Vagina (tissue), 2 donors: ENCODE measurements at regions not wholly inside any gene's neighbourhood (a gene's known extent, or its start where the extent isn't known, plus 50 kb on each side); places are given as distances from the start of the nearest gene placed in this dataset.

ENCODE experiments used
- CTCF ChIP-seq, 3 experiments: fragments of 450-650 bp in 2 of 3; fragments of 200-600 bp in 1 of 3; sonication (generic) in 1 of 3; IDR thresholded peaks; one replicate each; pipeline ENCODE4 v1.5.1; 2017 to 2019; ENCODE audit warnings: antibody characterized with exemption in 3 of 3, mild to moderate bottlenecking in 2 of 3, moderate library complexity in 2 of 3
- POLR2A ChIP-seq, 2 donors: fragments of 450-650 bp; IDR thresholded peaks; one replicate each; pipeline ENCODE4 v1.6.1; 2017; ENCODE audit warnings: antibody characterized with exemption in 2 of 2, mild to moderate bottlenecking in 2 of 2, moderate library complexity in 2 of 2
- POLR2AphosphoS5 ChIP-seq, 2 donors: sonication (generic); formaldehyde crosslinking; IDR thresholded peaks; one replicate each; pipeline ENCODE4 v1.9.0; 2017; ENCODE audit warnings: antibody characterized with exemption in 2 of 2, mild to moderate bottlenecking in 2 of 2, low read depth in 1 of 2; ENCODE audit not compliant: insufficient read depth in 1 of 2

GRCh38 chr15:60165111-60165510, 161.0 kb downstream of the FOXB1 start:
- TF ChIP-seq POLR2A (IDR thresholded peaks at IDR 0.05) (no peak), POLR2AphosphoS5 (IDR thresholded peaks at IDR 0.05; ENCODE audit: insufficient read depth in 1 of 2, low read depth in 1 of 2) (no peak), CTCF (IDR thresholded peaks at IDR 0.05) (no peak)
